Osteocyte (in vitro differentiated cells): ENCODE measurements at regions not wholly inside any gene's neighbourhood (a gene's known extent, or its start where the extent isn't known, plus 50 kb on each side); places are given as distances from the start of the nearest gene placed in this dataset.

Experiments
- DNase-seq: peaks from one replicate; pipeline ENCODE4 v3.0.0; 2021; ENCODE audit warnings: mixed read lengths; ENCODE audit not compliant: unreplicated experiment; ENCODE audit errors: extremely low spot score
- H3K27ac Mint-ChIP-seq: one replicate; pipeline ENCODE4 v1.8.0; 2021; ENCODE audit warnings: mild to moderate bottlenecking, mixed read lengths; ENCODE audit not compliant: unreplicated experiment
- H3K27me3 Mint-ChIP-seq: one replicate; pipeline ENCODE4 v1.8.0; 2021; ENCODE audit warnings: mixed read lengths; ENCODE audit not compliant: unreplicated experiment
- H3K36me3 Mint-ChIP-seq: one replicate; pipeline ENCODE4 v1.8.0; 2021; ENCODE audit warnings: mixed read lengths; ENCODE audit not compliant: unreplicated experiment
- H3K4me1 Mint-ChIP-seq: one replicate; pipeline ENCODE4 v1.8.0; 2021; ENCODE audit warnings: mixed read lengths; ENCODE audit not compliant: unreplicated experiment
- H3K4me3 Mint-ChIP-seq: one replicate; pipeline ENCODE4 v1.8.0; 2021; ENCODE audit warnings: mild to moderate bottlenecking, moderate library complexity, mixed read lengths; ENCODE audit not compliant: unreplicated experiment
- H3K9me3 Mint-ChIP-seq: one replicate; pipeline ENCODE4 v1.8.0; 2021; ENCODE audit warnings: mixed read lengths; ENCODE audit not compliant: unreplicated experiment
- TF ChIP-seq, protein P1 (sequence below): fragments of 200-600 bp; sonication (generic); IDR thresholded peaks from 2 replicates; pipeline ENCODE4 v1.5.0; 2021; ENCODE audit warnings: antibody characterized with exemption, mild to moderate bottlenecking, moderate library complexity

DNA sequence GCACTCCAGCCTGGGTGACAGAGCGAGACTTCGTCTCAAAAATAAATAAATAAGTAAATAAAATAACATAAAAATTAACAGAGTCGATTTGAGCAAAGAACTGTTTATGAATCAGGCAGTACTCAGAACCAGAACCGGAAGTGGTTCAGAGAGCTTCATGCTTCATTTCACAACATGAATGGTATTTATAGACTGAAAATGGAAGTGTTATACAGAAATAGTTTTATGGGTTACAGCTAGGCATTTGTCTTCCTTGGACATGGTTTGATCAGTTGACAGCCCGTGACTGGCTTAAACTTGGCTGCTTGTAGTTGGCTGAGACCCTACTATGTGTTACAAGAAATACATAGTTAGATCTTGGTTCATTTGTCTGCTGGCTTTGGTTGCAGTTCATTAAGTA, 216.0 kb upstream of the MCTP2 start:
- Mint-ChIP-seq H3K4me1 (no peaks in the 10 kb centered on the region), H3K27me3 (peaks cover 16% of the 10 kb centered on the region), H3K9me3 (peaks cover 5% of the 10 kb centered on the region), H3K36me3 (no peaks in the 10 kb centered on the region), H3K27ac (no peak overlapping the region), H3K4me3 (no peak overlapping the region)
- no peak for DNase-seq
- TF ChIP-seq, protein P1, sequence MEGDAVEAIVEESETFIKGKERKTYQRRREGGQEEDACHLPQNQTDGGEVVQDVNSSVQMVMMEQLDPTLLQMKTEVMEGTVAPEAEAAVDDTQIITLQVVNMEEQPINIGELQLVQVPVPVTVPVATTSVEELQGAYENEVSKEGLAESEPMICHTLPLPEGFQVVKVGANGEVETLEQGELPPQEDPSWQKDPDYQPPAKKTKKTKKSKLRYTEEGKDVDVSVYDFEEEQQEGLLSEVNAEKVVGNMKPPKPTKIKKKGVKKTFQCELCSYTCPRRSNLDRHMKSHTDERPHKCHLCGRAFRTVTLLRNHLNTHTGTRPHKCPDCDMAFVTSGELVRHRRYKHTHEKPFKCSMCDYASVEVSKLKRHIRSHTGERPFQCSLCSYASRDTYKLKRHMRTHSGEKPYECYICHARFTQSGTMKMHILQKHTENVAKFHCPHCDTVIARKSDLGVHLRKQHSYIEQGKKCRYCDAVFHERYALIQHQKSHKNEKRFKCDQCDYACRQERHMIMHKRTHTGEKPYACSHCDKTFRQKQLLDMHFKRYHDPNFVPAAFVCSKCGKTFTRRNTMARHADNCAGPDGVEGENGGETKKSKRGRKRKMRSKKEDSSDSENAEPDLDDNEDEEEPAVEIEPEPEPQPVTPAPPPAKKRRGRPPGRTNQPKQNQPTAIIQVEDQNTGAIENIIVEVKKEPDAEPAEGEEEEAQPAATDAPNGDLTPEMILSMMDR: no peak

DNA sequence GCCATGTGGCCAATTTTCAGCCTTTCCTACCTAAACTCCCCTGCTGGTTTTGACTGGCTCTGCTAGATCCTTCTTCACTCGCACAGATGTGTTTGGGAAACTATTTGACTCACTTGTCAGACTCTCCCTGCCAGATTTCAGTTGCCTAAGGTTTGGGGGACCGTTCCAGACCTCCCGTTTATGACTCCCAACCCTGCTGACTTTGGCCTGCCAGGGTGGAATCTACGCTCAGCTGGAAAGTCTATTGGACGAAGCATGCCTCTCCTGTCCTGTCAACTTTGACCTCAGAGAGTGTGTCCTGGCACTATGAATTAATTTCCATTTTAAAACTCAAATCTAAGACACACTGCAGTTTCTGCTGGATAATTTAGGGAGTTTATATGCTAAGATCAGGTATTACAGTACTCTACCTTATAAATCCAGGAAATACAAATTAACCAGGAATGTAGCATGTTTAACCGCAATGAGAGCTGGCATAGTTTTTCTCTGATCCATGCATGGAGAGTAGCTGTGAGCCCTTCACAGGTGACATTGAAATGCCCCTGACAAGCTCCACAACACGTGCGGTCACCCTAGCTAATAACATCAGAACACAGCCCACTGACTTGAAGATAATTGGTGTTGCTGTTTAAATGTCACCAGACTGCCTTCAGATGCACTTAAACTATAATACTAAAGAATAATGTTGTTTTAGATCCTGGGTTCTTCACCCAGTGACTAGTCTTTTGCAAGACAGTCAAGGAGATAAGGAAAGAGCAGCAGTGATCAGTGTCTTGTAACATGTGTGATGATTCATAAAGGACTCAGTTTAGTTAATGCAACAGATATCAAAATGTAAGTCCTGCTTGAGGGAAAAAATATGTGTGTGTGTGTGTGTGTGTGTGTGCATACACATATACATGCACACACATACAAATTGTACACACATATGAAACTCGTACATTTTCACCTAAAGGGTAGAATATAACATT, 223.0 kb upstream of the MCTP2 start:
- no peaks in the 10 kb centered on the region for H3K9me3 Mint-ChIP-seq
- no peaks in the 10 kb centered on the region for H3K36me3 Mint-ChIP-seq
- H3K27me3 Mint-ChIP-seq: peaks cover 20% of the 10 kb centered on the region
- H3K27ac Mint-ChIP-seq: no peak overlapping the region
- H3K4me1 Mint-ChIP-seq: no peaks in the 10 kb centered on the region
- no peak for DNase-seq
- H3K4me3 Mint-ChIP-seq: no peak overlapping the region
- TF ChIP-seq, protein P1: no peak

DNA sequence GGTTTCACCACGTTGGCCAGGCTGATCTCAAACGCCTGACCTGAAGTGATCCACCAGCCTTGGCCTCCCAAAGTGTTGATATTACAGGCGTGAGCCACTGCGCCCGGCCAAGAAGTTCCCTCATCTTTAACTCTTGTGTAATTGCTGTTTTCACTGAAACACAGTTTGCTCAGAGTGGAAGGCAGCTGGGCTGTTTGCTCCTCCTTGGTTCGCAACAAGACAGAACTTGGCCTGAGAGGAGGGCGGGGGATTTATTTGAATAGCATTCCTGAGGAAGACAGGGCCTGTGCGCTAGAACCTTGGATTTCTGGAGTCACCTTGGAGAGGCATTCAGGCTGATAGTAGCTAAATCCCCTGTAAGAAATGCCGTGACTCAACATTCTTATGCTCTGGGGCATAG, 226.7 kb upstream of the MCTP2 start:
- H3K36me3 Mint-ChIP-seq: no peaks in the 10 kb centered on the region
- no peaks in the 10 kb centered on the region for H3K9me3 Mint-ChIP-seq
- H3K4me3 Mint-ChIP-seq: no peak overlapping the region
- peaks cover 17% of the 10 kb centered on the region for H3K4me1 Mint-ChIP-seq
- TF ChIP-seq, protein P1: no peak
- H3K27me3 Mint-ChIP-seq: no peaks in the 10 kb centered on the region
- no peak for DNase-seq
- no peak overlapping the region for H3K27ac Mint-ChIP-seq

DNA sequence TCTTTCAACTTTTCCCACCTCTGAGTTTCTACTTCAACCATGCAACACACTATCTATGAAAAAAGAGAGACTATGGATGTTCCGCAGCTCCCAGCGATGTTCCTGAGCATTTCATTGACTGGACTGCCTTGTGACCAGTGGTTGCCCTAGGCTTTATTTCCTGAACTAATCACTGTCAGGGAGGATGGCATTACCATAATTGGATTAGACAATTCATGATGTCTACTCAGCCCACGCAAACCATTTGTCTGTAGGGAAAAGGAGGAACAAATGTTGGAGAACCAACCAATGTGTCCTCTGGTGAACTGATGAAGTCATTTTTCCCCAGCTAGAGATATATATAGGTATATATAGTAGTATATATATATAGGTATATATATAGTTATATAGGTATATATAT, 229.3 kb upstream of the MCTP2 start:
- TF ChIP-seq, protein P1: no peak
- Mint-ChIP-seq H3K36me3 (no peaks in the 10 kb centered on the region), H3K27ac (no peak overlapping the region), H3K9me3 (no peaks in the 10 kb centered on the region), H3K27me3 (peaks cover 12% of the 10 kb centered on the region), H3K4me3 (no peak overlapping the region), H3K4me1 (peaks cover 17% of the 10 kb centered on the region)
- no peak for DNase-seq

DNA sequence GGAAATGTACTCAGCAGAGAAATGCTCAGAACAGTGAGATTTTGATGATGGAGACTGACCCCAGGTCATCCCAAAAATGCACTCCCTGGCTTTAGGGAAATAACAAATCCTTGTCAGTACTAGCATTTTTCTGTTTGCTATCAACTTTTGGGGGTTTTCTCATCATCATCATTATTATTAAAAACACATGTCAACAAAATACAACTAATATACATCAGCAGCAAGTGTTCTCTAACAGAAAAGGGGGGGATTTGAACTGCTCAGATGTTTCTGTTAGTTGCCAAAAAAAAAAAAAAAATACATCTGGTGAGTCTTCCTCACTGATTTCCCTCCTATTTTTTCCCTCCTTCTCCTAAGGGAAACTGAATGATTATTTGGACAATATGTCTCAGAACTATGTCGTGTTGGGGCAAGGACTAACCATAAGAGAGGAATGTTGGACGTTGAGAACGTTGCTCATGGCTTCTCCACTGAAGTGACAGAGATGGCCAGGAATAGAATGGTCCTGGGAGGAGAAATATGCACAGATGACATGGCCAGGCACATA, 230.0 kb upstream of the MCTP2 start:
- no peak for DNase-seq
- TF ChIP-seq, protein P1: no peak
- H3K9me3 Mint-ChIP-seq: no peaks in the 10 kb centered on the region
- H3K4me3 Mint-ChIP-seq: no peak overlapping the region
- peaks cover 17% of the 10 kb centered on the region for H3K4me1 Mint-ChIP-seq
- no peak overlapping the region for H3K27ac Mint-ChIP-seq
- no peaks in the 10 kb centered on the region for H3K36me3 Mint-ChIP-seq
- peaks cover 12% of the 10 kb centered on the region for H3K27me3 Mint-ChIP-seq
